Astrocyte of the hippocampus (primary cell): ENCODE measurements at regions not wholly inside any gene's neighbourhood (a gene's known extent, or its start where the extent isn't known, plus 50 kb on each side); places are given as distances from the start of the nearest gene placed in this dataset.
"Not testable (repeated sequence)": the region's sequence is repeated elsewhere in the genome, so short reads cannot be mapped to it uniquely, and the experiment has no call there.

ENCODE experiments used
- DNase-seq: peaks from one replicate; pipeline ENCODE4 v3.0.0; 2011; ENCODE audit warnings: low read depth, low spot score

DNA sequence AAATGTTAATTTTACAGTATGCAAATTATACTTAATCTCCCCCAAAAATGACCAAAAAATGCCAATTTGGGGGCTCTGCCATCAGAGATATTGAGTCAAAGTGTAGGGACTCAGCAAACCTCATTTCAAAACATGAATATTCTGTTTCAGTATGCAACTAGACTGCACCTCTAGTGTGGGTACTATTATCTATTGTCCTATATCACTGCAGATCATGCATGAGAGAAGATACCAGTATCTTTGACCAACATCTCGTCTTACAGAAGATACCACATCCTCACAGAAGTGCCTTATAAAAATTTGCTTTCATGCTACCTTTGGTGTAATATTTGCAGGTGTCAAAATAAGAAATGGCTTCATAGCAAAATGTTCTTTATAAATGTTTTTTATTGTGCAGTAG, 623.8 kb downstream of the TENT5A start:
- DNase-seq, result no peak

DNA sequence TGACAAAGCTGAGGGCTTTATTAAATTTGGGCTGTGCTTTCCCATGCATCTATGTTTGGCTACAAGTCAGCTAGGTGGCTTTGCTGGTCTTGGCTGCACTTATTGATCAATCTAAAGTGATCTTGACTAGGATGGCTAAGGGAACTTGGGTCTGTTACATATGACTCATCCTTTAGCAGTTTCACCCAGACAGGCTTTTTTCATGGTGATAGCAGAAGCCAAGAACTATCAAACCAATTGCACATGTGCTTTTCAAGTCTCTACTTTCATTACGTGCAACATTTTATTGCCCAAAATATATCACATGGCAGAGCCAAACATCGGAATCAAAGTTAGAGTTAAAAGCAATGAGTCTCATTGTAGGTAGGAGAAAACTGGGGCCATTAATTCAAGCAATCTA, 626.3 kb downstream of the TENT5A start:
- DNase-seq, result no peak

DNA sequence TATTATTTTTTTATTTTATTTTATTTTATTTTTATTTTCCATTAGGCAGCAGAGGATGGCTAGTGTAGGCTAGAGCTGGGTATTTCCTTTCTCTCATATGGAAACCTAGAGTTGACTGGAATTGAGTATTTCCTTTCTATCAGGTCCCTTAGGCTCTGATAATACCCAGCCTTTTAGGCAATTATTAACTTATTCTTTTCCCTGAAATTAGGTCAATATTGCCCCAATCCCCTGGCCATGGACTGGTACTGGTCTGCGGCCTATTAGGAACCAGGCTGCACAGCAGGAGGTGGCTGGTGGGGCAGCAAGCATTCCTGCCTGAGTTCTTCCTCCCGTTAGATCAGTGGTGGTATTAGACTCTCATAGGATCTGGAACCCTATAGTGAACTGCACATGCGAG, 632.2 kb downstream of the TENT5A start:
- DNase-seq, result no peak

DNA sequence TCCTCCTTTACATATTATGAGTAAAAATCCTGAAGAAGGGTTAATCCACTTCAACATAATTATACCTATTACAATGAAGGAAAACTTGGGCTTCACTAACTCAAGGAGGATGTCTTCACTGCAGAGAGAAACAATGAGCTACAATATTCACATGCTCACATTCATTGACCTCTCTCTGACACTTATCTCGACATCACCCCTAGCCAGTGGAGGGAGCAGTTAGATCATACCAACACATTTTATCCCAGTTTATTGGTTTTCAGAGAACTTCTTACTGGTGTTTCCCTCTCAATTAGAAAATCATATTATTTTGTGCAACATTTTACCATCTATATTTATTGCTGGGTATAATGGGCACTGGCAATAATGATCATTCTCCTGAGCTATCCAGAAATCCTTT, 646.5 kb downstream of the TENT5A start:
- DNase-seq, result peak; percentile 1

DNA sequence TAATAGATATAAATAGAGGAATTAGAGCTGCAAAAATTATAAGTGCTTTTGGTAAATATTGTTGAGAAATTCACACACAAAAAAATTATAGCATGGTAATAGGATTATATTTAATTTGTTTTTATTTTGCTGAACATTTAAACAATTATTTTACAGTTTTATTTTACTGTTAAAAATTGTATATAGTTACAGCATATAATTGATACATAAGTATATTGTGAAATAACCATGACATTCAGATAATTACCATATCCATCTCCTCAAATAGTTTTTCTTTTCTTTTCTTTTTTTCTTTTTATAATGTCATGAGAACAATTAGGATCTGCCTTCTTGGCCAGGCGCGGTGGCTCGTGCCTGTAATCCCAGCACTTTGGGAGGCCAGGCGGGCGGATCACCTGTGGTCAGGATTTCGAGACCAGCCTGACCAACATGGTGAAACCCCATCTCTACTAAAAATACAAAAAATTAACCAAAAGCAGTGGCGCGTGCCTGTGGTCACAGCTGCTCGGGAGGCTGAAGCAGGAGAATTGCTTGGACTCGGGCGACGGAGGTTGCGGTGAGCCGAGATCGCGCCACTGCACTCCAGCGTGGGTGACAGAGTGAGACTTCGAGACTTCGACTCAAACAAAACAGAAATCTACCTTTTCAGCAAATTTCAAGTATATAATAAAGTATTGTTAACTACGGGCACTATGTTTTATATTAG, 654.2 kb downstream of the TENT5A start:
- DNase-seq, result no peak

DNA sequence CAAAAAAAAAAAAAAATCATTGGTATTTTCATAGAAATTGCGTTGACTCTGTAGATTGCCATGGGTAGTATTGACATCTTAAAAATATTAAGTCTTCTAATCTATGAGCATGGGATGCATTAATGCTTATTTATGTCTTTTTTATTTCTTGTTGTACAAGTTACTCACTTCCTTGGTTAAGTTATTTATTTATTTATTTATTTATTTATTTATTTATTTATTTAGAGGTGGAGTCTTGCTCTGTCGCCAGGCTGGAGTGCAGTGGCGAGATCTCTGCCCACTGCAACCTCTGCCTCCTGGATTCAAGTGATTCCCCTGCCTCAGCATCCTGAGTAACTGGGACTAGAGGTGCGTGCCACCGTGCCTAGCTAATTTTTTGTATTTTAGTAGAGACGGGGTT, 656.0 kb downstream of the TENT5A start:
- DNase-seq, result not testable (repeated sequence)

DNA sequence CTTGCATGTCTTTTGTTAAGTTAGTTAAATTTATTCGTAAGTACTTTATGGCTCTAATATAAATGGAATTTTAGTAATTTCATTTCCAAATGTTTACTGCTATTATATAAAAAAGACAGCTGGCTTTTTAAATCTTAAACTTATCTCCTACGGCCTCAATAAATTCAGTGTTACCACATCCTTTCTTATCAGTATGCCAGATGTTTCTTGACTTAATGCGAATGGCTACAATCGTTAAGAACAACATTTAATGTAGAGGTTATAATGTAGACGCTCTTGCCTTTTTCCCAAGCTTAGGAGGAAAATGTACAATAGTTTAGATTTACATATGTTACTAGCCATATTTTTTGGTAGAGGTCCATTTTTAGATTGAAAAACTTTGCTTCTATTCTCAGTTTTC, 659.4 kb downstream of the TENT5A start:
- no peak for DNase-seq

DNA sequence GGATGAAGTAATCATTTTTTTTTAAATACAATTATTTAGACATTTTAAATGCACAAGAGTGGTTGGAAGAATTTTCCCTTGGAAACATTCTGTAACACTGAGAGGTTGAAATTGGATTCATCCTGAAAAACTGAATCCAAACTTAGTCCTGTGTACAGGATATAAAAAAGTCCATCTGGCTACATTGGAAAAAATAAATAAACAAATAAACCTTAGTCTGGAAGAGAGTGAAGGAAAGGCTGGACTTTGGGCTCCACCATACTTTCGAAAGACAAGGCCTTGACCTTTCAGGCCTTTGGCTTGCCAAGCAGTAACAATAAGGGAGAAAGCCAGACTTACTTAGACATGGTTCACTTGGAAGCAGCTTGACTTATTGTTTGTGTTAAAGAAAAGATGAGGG, 664.3 kb downstream of the TENT5A start:
- DNase-seq, result no peak

DNA sequence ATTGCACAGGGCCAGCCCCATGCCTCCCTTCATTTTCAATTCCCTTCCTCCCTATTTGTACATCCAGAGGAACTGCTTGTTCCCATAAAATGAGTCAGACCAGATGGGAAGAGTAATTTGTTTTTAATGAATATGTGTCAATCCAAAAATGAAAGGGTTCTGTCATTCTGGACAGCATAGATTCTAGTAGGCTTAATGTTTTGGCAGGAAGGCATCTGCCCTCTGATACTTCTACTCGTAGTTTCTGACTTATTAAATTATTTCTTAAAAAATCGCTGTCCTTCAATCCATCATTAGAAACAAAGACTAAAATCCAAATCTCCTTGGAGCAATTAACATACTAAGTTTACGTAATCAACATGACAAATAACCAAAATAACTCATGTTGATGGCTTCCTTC, 665.5 kb downstream of the TENT5A start:
- DNase-seq, result no peak

DNA sequence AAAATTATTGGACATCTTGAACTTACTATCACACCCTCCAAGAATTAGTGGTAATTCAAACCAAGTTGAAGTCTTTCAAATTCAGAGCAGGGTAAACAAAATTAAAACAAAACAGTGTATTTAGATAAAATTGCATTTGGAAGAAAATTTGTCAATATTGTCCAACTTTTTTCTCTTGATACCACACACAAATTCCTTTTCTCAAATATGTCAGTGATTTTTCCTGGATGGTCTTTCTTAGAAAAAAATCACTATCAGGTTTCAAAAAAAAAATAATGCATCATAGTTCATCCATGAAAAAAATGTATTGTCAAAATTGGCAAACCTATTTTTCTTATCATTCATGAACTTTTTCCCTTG, 667.1 kb downstream of the TENT5A start:
- DNase-seq, result no peak

DNA sequence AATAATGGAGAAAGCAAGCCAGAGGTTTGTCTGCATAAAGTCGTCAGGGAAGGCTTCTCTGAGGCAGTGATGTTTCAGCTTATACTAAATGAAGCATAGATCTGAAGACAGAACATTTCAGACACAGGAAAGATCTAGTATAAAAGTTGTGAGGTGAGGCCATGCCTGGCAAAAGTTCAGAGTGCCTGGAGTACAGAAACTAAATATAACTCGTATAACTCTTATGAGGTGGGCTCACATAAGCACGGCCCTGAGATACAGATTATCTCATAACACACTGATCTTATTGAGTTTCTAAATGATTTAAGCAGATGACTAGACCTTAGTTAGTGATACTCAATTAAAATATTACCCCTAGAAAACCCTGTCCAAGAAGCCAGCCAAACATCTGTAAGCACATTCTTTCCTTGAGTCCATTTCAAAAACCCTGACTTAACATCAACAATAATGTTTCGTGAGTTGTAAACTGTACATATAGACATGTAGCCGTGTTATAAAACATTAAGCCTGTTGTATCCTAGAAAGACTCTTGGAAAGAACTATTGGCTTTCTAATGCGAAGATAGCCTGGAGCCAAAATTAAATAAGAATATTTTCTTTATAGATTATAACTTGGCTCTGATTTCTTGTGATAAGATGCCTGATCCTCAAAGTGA, 667.6 kb downstream of the TENT5A start:
- DNase-seq, result no peak

DNA sequence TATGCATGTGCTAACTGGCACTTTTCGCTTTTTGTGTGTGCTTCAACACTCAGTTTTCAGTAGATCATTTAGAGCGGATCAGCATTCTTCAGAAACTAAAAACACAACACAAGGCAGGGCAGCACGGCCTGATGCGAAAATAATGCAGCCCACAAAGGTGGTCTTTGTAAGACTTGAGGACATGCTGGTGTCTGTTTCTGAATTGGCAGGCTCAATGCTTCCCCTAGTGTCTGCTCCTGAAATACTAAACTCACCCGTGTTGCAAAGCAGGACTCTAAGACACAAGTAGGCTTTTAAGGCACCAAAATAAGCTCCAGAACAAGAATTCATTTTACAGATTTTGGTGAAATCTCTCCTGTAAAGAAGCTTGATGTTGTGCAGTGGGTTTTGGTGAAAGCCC, 676.5 kb downstream of the TENT5A start:
- peak; percentile 23 for DNase-seq

DNA sequence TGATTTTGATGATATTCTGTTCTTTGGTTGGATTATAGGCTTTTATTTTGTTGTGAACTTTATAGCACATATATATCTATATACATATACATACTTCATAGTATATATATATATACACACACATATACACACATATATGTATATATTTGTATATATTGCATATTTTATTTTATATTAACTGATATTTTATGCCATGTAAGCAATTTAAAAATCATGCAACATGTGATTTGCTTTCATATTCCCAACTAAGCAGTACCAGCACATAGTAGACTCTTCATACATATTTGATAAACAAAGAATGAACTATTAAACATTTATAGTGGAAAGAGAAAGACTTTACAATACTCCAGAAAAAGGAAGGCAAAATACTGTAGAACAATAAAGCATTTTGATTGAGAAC, 679.2 kb downstream of the TENT5A start:
- DNase-seq, result no peak

DNA sequence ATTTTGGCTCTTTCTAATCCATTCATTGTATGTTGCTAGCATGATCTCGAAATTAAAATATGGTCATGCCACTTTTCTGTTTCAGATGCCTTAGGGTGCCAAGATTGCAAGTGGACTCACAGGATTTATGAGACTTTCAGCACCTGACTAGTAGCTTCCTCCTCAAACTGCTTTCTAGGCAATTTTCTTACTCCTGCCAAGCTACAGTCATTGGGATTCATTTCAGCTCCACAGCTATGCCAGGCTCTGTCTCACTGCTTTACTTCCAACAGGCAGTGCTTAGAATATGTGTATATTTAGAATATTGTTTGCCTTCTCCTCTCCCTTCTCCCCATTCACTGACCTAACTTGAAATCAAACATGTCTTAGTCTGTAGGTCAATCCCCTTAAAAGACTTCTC, 681.4 kb downstream of the TENT5A start:
- no peak for DNase-seq

DNA sequence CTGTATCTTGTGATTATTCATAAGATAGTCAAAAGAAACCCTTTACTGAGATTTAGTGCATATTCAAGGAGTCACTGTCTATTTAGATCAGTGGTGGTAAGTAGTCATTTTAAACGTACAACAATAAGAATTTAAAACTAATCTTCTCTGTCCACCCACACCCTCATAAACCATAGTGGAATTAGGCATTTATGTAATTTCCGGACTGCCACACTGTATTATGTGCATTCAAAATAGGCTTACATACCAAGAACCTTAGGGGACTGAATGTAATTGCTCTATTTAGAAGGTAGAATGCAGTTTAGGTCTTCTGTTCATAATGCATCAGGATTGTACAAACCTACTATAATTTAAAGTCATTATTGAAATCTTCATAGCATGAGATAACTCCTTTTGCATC, 685.4 kb downstream of the TENT5A start:
- DNase-seq, result no peak

DNA sequence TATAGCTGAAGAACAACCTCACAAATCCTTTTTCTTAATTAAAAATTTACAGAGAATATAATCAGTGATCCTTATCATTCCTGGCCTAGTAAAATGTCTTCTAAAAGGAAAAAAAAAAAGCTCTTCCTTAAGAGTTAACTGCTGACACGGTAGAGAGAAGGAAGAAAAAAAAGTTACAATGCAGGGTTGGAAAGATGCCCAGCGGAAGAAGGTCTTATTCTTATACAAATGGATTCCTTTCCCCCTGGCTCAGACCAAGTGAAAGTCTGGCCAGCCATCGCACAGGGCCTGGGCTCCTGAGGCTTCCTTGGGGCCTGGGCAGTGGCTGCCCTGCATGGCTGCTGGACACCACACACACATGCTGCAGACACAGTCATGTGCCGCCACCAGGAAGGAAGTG, 688.6 kb downstream of the TENT5A start:
- DNase-seq, result peak; percentile 8

DNA sequence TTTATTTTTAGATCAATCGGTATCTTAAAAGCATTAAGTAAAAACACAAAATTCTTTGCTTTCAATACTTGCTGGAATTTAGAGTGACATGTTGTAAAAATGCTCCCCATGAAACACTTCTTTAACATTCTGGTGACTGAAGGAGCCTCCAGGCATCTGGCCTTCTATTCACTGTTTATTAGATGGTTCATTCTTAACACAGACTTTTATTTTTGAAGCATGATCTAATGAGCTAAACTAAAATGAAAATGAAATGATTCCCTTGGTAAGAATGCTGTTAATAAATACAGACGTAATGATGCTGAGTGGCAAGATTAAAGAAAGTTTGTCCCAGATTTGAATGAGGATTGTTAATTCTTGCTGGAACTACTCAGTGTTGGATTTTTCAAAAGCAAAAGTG, 698.4 kb downstream of the TENT5A start:
- no peak for DNase-seq

DNA sequence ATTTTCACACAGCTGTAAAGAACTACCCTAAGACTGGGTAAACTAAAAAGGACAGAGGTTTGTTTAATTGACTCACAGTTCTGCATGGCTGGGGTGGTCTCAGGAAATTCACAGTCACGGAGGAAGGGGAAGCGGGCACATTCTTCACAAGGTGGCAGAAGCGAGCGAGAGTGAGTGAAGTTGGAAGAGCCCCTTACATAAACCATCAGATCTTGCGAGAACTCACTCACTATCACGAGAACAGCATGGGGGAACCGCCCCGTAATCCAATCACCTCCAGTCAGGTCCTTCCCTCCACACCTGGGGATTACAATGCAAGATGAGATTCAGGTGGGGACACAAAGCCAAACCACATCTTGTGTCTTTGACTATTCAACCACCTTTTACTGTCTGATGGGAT, 700.5 kb downstream of the TENT5A start:
- DNase-seq, result no peak

DNA sequence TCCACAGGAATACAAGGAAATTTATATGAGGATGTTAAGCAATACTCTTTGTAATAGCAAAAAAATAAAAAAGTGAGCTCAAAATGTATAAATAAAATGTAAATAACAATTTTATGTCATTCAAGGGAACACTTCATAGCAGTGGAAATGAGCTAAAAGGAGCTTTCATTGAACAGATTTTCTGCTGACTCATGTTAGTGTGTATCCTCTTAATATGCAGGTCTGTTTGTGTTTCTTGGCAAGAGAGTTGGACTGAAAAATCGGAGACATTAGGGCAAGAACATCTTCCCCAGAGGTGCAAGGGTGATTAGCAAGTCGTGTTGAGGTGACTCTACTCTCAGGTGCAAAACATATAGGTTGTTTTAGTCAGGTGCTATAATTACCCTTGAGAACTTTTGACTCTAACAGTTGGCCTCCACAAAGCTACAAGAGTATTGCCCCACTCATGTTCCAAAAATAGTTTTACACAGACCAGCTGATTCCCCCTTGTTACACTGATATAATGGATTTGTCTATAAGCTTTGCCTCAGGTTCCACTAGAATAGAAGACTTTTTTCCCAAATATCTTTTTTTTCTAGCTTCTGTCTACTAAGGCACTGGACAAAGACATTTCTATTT, 702.9 kb downstream of the TENT5A start:
- peak; percentile 12 for DNase-seq

DNA sequence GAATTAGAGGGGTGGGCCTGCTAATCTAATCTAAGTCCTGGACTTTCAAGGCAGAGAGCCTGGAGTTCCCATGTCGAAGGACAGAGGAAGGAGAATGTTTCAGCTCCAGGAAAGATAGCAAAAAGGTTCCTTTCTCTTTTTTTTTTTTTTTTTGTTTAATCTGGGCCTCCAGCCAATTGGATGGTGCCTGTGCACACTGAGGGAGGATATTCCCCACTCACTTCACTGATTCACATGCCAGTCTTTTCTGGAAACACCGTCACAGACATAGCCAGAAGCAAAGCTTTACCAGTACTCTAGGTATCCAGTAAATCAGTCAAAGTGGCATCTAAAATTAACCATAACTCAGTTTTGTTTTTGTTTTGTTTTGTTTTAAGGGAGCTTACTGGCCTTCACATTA, 721.1 kb downstream of the TENT5A start:
- peak; percentile 5 for DNase-seq

DNA sequence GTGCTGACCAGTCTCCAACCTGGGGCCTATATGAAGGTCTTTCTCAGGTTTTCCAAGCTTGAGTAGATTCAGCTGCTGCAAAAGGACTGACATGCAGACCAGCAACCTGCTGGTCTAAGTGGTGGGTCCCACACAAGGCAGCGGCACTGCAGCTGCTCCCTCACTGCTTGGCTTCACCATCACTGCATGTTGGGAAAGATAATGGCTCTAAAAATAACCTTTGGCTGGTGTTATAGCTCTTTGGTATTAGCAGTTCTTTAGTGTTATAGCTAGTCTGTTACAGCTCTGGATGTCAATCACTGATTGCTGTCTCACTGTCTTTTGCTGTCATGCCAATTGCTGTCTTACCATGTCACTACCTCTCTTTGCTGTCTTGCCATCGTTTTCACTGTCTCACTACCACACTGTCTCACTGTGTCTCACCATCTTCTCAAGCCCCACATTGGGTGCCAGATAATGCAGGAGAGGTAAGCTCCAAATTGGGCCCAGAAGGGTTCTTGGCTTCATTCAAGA, 726.4 kb downstream of the TENT5A start:
- no peak for DNase-seq

DNA sequence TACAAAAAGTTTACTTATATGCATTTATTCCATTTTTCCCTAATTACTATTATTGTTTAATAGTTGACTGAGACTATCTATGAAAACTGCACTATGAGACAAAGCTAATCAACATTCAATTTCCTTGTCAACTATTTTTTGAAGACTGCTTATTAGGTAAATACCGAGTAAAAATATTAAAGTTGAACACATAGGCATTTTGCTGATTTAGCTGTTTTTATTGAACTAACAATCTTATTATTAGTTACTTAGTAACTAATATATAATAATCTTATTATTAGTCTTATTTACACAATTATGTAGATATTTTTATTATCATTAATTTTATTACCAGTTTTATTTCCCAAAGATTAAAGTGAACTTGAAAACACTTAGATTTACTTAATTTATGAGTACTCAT, 728.8 kb downstream of the TENT5A start:
- no peak for DNase-seq

DNA sequence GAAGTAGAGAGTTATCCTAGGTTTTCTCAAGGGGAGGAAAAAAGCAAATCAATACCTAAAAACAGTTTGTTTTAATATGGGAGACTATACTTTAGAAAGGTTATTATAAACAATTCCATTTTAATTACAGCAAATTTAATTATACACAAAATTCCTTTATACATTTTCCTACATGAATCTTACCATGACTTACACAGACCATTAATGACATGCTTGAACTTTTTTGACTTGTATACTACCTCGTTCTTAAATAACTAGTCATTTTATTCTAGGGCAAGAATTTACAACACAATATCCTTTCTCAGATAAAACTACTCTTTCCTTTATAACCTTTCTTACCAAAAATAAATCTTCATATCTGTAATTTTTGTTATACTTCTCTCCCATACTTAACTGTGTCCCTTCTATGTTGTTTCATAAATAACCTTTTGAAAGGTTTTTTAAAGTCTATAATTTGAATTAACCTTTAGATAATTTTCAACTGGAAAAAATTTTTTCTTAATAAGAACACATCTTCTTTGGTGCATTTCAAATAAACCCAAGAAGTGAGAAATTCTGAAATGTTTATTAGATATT, 729.4 kb downstream of the TENT5A start:
- no peak for DNase-seq
